Esophagus squamous epithelium (tissue), 4 donors: ENCODE measurements at regions not wholly inside any gene's neighbourhood (a gene's known extent, or its start where the extent isn't known, plus 50 kb on each side); places are given as distances from the start of the nearest gene placed in this dataset.

Source experiments
- CTCF ChIP-seq, 6 experiments: fragments of 450-650 bp in 4 of 6; fragments of 200-600 bp in 2 of 6; sonication (generic) in 2 of 6; IDR thresholded peaks; one replicate each; pipeline ENCODE4 v1.5.1; 2016 to 2019; ENCODE audit warnings: antibody characterized with exemption in 6 of 6, mild to moderate bottlenecking in 4 of 6, moderate library complexity in 4 of 6
- POLR2A ChIP-seq, 4 donors: fragments of 450-650 bp; IDR thresholded peaks; one replicate each; pipeline ENCODE4 v1.6.1; 2017; ENCODE audit warnings: antibody characterized with exemption in 4 of 4, mild to moderate bottlenecking in 4 of 4, moderate library complexity in 3 of 4

GRCh38 chr1:193625255-193625654, 438.8 kb upstream of the B3GALT2 start:
- TF ChIP-seq CTCF (IDR thresholded peaks at IDR 0.05) (no peak), POLR2A (IDR thresholded peaks at IDR 0.05) (no peak)
